GM12891 (cell line): ENCODE measurements at regions not wholly inside any gene's neighbourhood (a gene's known extent, or its start where the extent isn't known, plus 50 kb on each side); places are given as distances from the start of the nearest gene placed in this dataset.

Experiments
- POLR2A ChIP-seq: IDR thresholded peaks from 2 replicates; pipeline ENCODE4 v1.6.1; 2011; ENCODE audit warnings: low read depth, low read length, control low read depth
- POLR2AphosphoS5 ChIP-seq: IDR thresholded peaks from 2 replicates; pipeline ENCODE4 v1.6.1; 2011; ENCODE audit warnings: low read depth, low read length, control low read depth
- POU2F2 ChIP-seq: IDR thresholded peaks from 2 replicates; pipeline ENCODE4 v1.6.1; 2011; ENCODE audit warnings: low read depth, mild to moderate bottlenecking, control low read depth, low read length, moderate library complexity

DNA sequence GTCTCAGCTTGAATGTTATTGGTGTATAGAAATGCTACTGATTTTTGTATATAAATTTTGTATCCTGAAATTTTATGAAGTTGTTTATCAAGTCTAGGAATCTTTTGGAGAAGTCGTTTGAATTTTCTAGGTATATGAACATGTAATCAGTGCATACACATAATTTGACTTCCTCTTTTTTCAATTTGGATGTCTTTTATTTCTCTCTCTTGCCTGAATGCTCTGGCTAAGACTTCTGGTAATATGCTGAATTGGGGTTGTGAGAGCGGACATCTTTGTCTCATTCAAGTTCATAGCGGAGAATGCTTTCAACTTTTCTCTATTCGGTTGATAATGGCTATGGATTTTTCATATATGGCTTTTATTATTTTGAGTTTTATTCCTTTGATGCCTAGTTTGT, 100.9 kb upstream of the MCTP2 start:
- no peak for TF ChIP-seq POLR2AphosphoS5
- no peak for TF ChIP-seq POLR2A
- TF ChIP-seq POU2F2, result no peak
